NCI-H1436 treated with DMSO at 0.1 percent for 48 hours (cell line): ENCODE measurements at regions not wholly inside any gene's neighbourhood (a gene's known extent, or its start where the extent isn't known, plus 50 kb on each side); places are given as distances from the start of the nearest gene placed in this dataset.

Experiments
- DNase-seq: peaks from one replicate; lab custom pipeline; 2025; lab: John Stamatoyannopoulos, UW

GRCh38 chr13:85080691-85081090 lies 718.5 kb downstream of the SLITRK6 start:
- no peak for DNase-seq

GRCh38 chr13:85076343-85076742 lies 722.9 kb downstream of the SLITRK6 start:
- DNase-seq = no peak

GRCh38 chr13:85074543-85075313 lies 724.5 kb downstream of the SLITRK6 start:
- DNase-seq = no peak

- DNase-seq = no peak
Observed at GRCh38 chr13:85068231-85068630, 731.0 kb downstream of the SLITRK6 start.

GRCh38 chr13:85040215-85040614 lies 759.0 kb downstream of the SLITRK6 start:
- DNase-seq = no peak

GRCh38 chr13:85031771-85032170 lies 767.4 kb downstream of the SLITRK6 start:
- no peak for DNase-seq

GRCh38 chr13:85028035-85028434 lies 771.2 kb downstream of the SLITRK6 start:
- no peak for DNase-seq

- DNase-seq = no peak
Observed at GRCh38 chr13:85019121-85019520, 780.1 kb downstream of the SLITRK6 start.

GRCh38 chr13:85013006-85013405 lies 786.2 kb downstream of the SLITRK6 start:
- DNase-seq = no peak

GRCh38 chr13:85009447-85009846 lies 789.8 kb downstream of the SLITRK6 start:
- DNase-seq = no peak

GRCh38 chr13:84999252-84999651 lies 800.0 kb downstream of the SLITRK6 start:
- DNase-seq = no peak

GRCh38 chr13:84998681-84999080 lies 800.5 kb downstream of the SLITRK6 start:
- no peak for DNase-seq

- DNase-seq = no peak
Observed at GRCh38 chr13:84997858-84998257, 801.4 kb downstream of the SLITRK6 start.

GRCh38 chr13:84994582-84994981 lies 804.6 kb downstream of the SLITRK6 start:
- DNase-seq = no peak

GRCh38 chr13:84985860-84986259 lies 813.4 kb downstream of the SLITRK6 start:
- no peak for DNase-seq

- no peak for DNase-seq
Observed at GRCh38 chr13:84983321-84983720, 815.9 kb downstream of the SLITRK6 start.

GRCh38 chr13:84980571-84980970 lies 818.6 kb downstream of the SLITRK6 start:
- no peak for DNase-seq

GRCh38 chr13:84978851-84979250 lies 820.4 kb downstream of the SLITRK6 start:
- DNase-seq = no peak

- no peak for DNase-seq
Observed at GRCh38 chr13:84973661-84974060, 825.6 kb downstream of the SLITRK6 start.

GRCh38 chr13:84972907-84973306 lies 826.3 kb downstream of the SLITRK6 start:
- no peak for DNase-seq

- no peak for DNase-seq
Observed at GRCh38 chr13:84962849-84963248, 836.4 kb downstream of the SLITRK6 start.

GRCh38 chr13:84962141-84962750 lies 837.0 kb downstream of the SLITRK6 start:
- DNase-seq = no peak

- DNase-seq = no peak
Observed at GRCh38 chr13:84961023-84961422, 838.2 kb downstream of the SLITRK6 start.

- no peak for DNase-seq
Observed at GRCh38 chr13:84959818-84960217, 839.4 kb downstream of the SLITRK6 start.
